Retinal pigment epithelial cell (primary cell): ENCODE measurements at regions not wholly inside any gene's neighbourhood (a gene's known extent, or its start where the extent isn't known, plus 50 kb on each side); places are given as distances from the start of the nearest gene placed in this dataset.
A peak's percentile ranks its signal among the peaks of the same experiment; 100 is the strongest.

Experiments
- DNase-seq: peaks from one replicate; pipeline ENCODE4 v3.0.0-alpha.2; 2010; ENCODE audit warnings: low read depth
- H3K4me3 ChIP-seq: 2 replicates; pipeline ENCODE4 v1.5.1; 2011; ENCODE audit warnings: mild to moderate bottlenecking, low read length, control low read depth, moderate library complexity
- CTCF ChIP-seq: conservative IDR thresholded peaks from 2 replicates; pipeline ENCODE4 v1.5.1; 2011; ENCODE audit warnings: low read depth, low read length, control low read depth, inconsistent platforms

- peak; percentile 4 for TF ChIP-seq CTCF
- H3K4me3 ChIP-seq = no peak overlapping the region
- DNase-seq = no peak
Observed at GRCh38 chr10:83037653-83038052, 1101.7 kb upstream of the GHITM start.

GRCh38 chr10:83038631-83039030 lies 1100.7 kb upstream of the GHITM start:
- no peak for TF ChIP-seq CTCF
- no peak overlapping the region for H3K4me3 ChIP-seq

GRCh38 chr10:83045731-83046130 lies 1093.6 kb upstream of the GHITM start:
- H3K4me3 ChIP-seq = no peak overlapping the region
- no peak for TF ChIP-seq CTCF
- no peak for DNase-seq

More at GRCh38 chr10:83038631-83039030, 1100.7 kb upstream of the GHITM start:
- DNase-seq = no peak

GRCh38 chr10:83050815-83051214 lies 1088.5 kb upstream of the GHITM start:
- H3K4me3 ChIP-seq = no peak overlapping the region
- DNase-seq = no peak
- TF ChIP-seq CTCF = no peak

- no peak overlapping the region for H3K4me3 ChIP-seq
- no peak for DNase-seq
- no peak for TF ChIP-seq CTCF
Observed at GRCh38 chr10:83062871-83063270, 1076.4 kb upstream of the GHITM start.

- DNase-seq = no peak
- H3K4me3 ChIP-seq = no peak overlapping the region
- no peak for TF ChIP-seq CTCF
Observed at GRCh38 chr10:83073472-83073871, 1065.8 kb upstream of the GHITM start.

GRCh38 chr10:83075016-83075814 lies 1064.1 kb upstream of the GHITM start:
- DNase-seq = peak; percentile 36
- TF ChIP-seq CTCF = no peak
- no peak overlapping the region for H3K4me3 ChIP-seq
